ENCODE measurements at regions not wholly inside any gene's neighbourhood (a gene's known extent, or its start where the extent isn't known, plus 50 kb on each side); places are given as distances from the start of the nearest gene placed in this dataset.

GRCh38 chr2:21972586-21972985 lies 848.8 kb downstream of the TDRD15 start:
- TF ChIP-seq Cebpa-rat (IDR thresholded peaks at IDR 0.05): no peak
- Histone ChIP-seq H3K36me3 (no peaks in the 10 kb centered on the region), H3K4me2 (no peak overlapping the region), H3K9me3 (replicated peaks in 1 of 11) (no peaks in the 10 kb centered on the region; a peak in 1 of 22 replicates), H3K9ac (no peak overlapping the region), H4K20me1 (no peaks in the 10 kb centered on the region), H3K4me3 (no peak overlapping the region), H3K27ac (no peak overlapping the region), H3K27me3 (no peaks in the 10 kb centered on the region), H3K4me1 (no peaks in the 10 kb centered on the region)

- Histone ChIP-seq H3K9me3 (replicated peaks in 1 of 11) (peaks cover 26 to 34% (median 31%) of the 10 kb centered on the region in 11 experiments), H4K20me1 (no peaks in the 10 kb centered on the region)
- no peak for TF ChIP-seq Cebpa-rat (IDR thresholded peaks at IDR 0.05)
These were observed 857.4 kb downstream of the TDRD15 start for GRCh38 chr2:21981127-21981526.

GRCh38 chr2:21993002-21993401 lies 869.2 kb downstream of the TDRD15 start:
- Histone ChIP-seq H3K9ac (no peak overlapping the region), H3K36me3 (no peaks in the 10 kb centered on the region; a peak in 2 of 22 replicates), H3K4me2 (no peak overlapping the region), H3K4me3 (no peak overlapping the region), H3K27me3 (no peaks in the 10 kb centered on the region), H3K9me3 (replicated peaks in 1 of 11) (peaks cover 28 to 37% (median 32%) of the 10 kb centered on the region in 11 experiments), H3K27ac (no peak overlapping the region), H3K4me1 (no peaks in the 10 kb centered on the region), H4K20me1 (no peaks in the 10 kb centered on the region)
- no peak for TF ChIP-seq Cebpa-rat (IDR thresholded peaks at IDR 0.05)

More at GRCh38 chr2:21981127-21981526, 857.4 kb downstream of the TDRD15 start:
- H3K27me3 ChIP-seq: no peaks in the 10 kb centered on the region
- no peaks in the 10 kb centered on the region for H3K36me3 ChIP-seq
- H3K4me3 ChIP-seq: no peak overlapping the region
- no peak overlapping the region for H3K9ac ChIP-seq
- H3K4me2 ChIP-seq: no peak overlapping the region
- H3K4me1 ChIP-seq: no peaks in the 10 kb centered on the region
- no peak overlapping the region for H3K27ac ChIP-seq

- Histone ChIP-seq H3K9me3 (replicated peaks in 1 of 11) (peaks cover 23 to 32% (median 27%) of the 10 kb centered on the region in 11 experiments), H3K27ac (no peak overlapping the region), H3K4me1 (no peaks in the 10 kb centered on the region), H3K27me3 (no peaks in the 10 kb centered on the region), H3K4me2 (no peak overlapping the region), H4K20me1 (no peaks in the 10 kb centered on the region), H3K36me3 (no peaks in the 10 kb centered on the region; a peak in 2 of 22 replicates), H3K9ac (no peak overlapping the region), H3K4me3 (no peak overlapping the region)
- no peak for TF ChIP-seq Cebpa-rat (IDR thresholded peaks at IDR 0.05)
These were observed 872.6 kb downstream of the TDRD15 start for GRCh38 chr2:21996339-21996738.

GRCh38 chr2:21999522-21999921 lies 875.8 kb downstream of the TDRD15 start:
- no peaks in the 10 kb centered on the region for H3K4me1 ChIP-seq
- H3K27ac ChIP-seq: no peak overlapping the region
- H3K4me2 ChIP-seq: no peak overlapping the region
- H3K9me3 ChIP-seq (replicated peaks in 1 of 11): peaks cover 0 to 12% (median 0%) of the 10 kb centered on the region in 11 experiments; a peak in 2 of 22 replicates
- H3K9ac ChIP-seq: no peak overlapping the region
- H4K20me1 ChIP-seq: no peaks in the 10 kb centered on the region
- H3K27me3 ChIP-seq: no peaks in the 10 kb centered on the region
- TF ChIP-seq Cebpa-rat (IDR thresholded peaks at IDR 0.05): peak in 1 of 11 experiments; percentile 23; a peak in 1 of 22 replicates
- H3K36me3 ChIP-seq: no peaks in the 10 kb centered on the region
- no peak overlapping the region for H3K4me3 ChIP-seq

- Histone ChIP-seq H3K27ac (no peak overlapping the region), H3K36me3 (no peaks in the 10 kb centered on the region), H3K4me3 (no peak overlapping the region), H3K27me3 (no peaks in the 10 kb centered on the region), H3K9ac (no peak overlapping the region), H3K9me3 (replicated peaks in 1 of 11) (peaks cover 0 to 12% (median 0%) of the 10 kb centered on the region in 11 experiments; a peak in 2 of 22 replicates), H3K4me2 (no peak overlapping the region), H3K4me1 (no peaks in the 10 kb centered on the region), H4K20me1 (no peaks in the 10 kb centered on the region)
- no peak for TF ChIP-seq Cebpa-rat (IDR thresholded peaks at IDR 0.05)
These were observed 878.3 kb downstream of the TDRD15 start for GRCh38 chr2:22002066-22002465.

- H3K9me3 ChIP-seq (replicated peaks in 1 of 11): peaks cover 0 to 12% (median 0%) of the 10 kb centered on the region in 11 experiments; a peak in 2 of 22 replicates
- no peaks in the 10 kb centered on the region for H4K20me1 ChIP-seq
- H3K4me2 ChIP-seq: no peak overlapping the region
- H3K27ac ChIP-seq: no peak overlapping the region
- no peaks in the 10 kb centered on the region for H3K4me1 ChIP-seq
- H3K9ac ChIP-seq: no peak overlapping the region
- TF ChIP-seq Cebpa-rat (IDR thresholded peaks at IDR 0.05): no peak
- no peaks in the 10 kb centered on the region for H3K36me3 ChIP-seq
- no peak overlapping the region for H3K4me3 ChIP-seq
- H3K27me3 ChIP-seq: no peaks in the 10 kb centered on the region
These were observed 879.5 kb downstream of the TDRD15 start for GRCh38 chr2:22003270-22003669.

GRCh38 chr2:22011048-22011447 lies 887.3 kb downstream of the TDRD15 start:
- Histone ChIP-seq H4K20me1 (no peaks in the 10 kb centered on the region), H3K36me3 (no peaks in the 10 kb centered on the region), H3K27me3 (no peaks in the 10 kb centered on the region), H3K9me3 (replicated peaks in 1 of 11) (no peaks in the 10 kb centered on the region), H3K27ac (no peak overlapping the region), H3K4me3 (no peak overlapping the region), H3K4me2 (no peak overlapping the region), H3K4me1 (no peaks in the 10 kb centered on the region), H3K9ac (no peak overlapping the region)
- TF ChIP-seq Cebpa-rat (IDR thresholded peaks at IDR 0.05): no peak

GRCh38 chr2:22020091-22020742 lies 896.4 kb downstream of the TDRD15 start:
- H3K9me3 ChIP-seq (replicated peaks in 1 of 11): no peaks in the 10 kb centered on the region
- TF ChIP-seq Cebpa-rat (IDR thresholded peaks at IDR 0.05): no peak
- no peaks in the 10 kb centered on the region for H3K27me3 ChIP-seq
- no peaks in the 10 kb centered on the region for H4K20me1 ChIP-seq
- no peak overlapping the region for H3K9ac ChIP-seq
- H3K27ac ChIP-seq: no peak overlapping the region
- H3K4me2 ChIP-seq: no peak overlapping the region
- H3K4me1 ChIP-seq: no peaks in the 10 kb centered on the region
- H3K4me3 ChIP-seq: no peak overlapping the region
- H3K36me3 ChIP-seq: no peaks in the 10 kb centered on the region

- no peak overlapping the region for H3K4me2 ChIP-seq
- no peak for TF ChIP-seq Cebpa-rat (IDR thresholded peaks at IDR 0.05)
- H4K20me1 ChIP-seq: no peaks in the 10 kb centered on the region
- no peak overlapping the region for H3K27ac ChIP-seq
- H3K4me1 ChIP-seq: no peaks in the 10 kb centered on the region
- no peaks in the 10 kb centered on the region for H3K36me3 ChIP-seq
- no peaks in the 10 kb centered on the region for H3K27me3 ChIP-seq
- H3K4me3 ChIP-seq: no peak overlapping the region
- no peaks in the 10 kb centered on the region for H3K9me3 ChIP-seq (replicated peaks in 1 of 11)
- no peak overlapping the region for H3K9ac ChIP-seq
These were observed 903.7 kb downstream of the TDRD15 start for GRCh38 chr2:22027345-22028005.
